COLO829 (cell line): ENCODE measurements at regions not wholly inside any gene's neighbourhood (a gene's known extent, or its start where the extent isn't known, plus 50 kb on each side); places are given as distances from the start of the nearest gene placed in this dataset.

Source experiments
- DNase-seq: peaks from one replicate; pipeline ENCODE4 v3.0.0; 2012; ENCODE audit warnings: low spot score

GRCh38 chr2:129766374-129766993, 213.0 kb upstream of the RAB6C start:
- no peak for DNase-seq

GRCh38 chr2:129767346-129768035, 212.0 kb upstream of the RAB6C start:
- no peak for DNase-seq

GRCh38 chr2:129768036-129768386, 211.5 kb upstream of the RAB6C start:
- DNase-seq, result no peak

- no peak for DNase-seq
These were observed 210.8 kb upstream of the RAB6C start for GRCh38 chr2:129768485-129769184.

- no peak for DNase-seq
These were observed 210.1 kb upstream of the RAB6C start for GRCh38 chr2:129769185-129769991.

GRCh38 chr2:129771418-129772189, 207.9 kb upstream of the RAB6C start:
- DNase-seq, result no peak

- DNase-seq, result no peak
These were observed 207.3 kb upstream of the RAB6C start for GRCh38 chr2:129772190-129772579.

- DNase-seq, result no peak
These were observed 203.4 kb upstream of the RAB6C start for GRCh38 chr2:129775952-129776653.

GRCh38 chr2:129777146-129777545, 202.3 kb upstream of the RAB6C start:
- DNase-seq, result no peak

GRCh38 chr2:129777762-129778583, 201.5 kb upstream of the RAB6C start:
- DNase-seq, result no peak

- DNase-seq, result no peak
These were observed 200.9 kb upstream of the RAB6C start for GRCh38 chr2:129778584-129778877.

GRCh38 chr2:129779783-129780182, 199.7 kb upstream of the RAB6C start:
- no peak for DNase-seq

GRCh38 chr2:129780316-129781270, 198.9 kb upstream of the RAB6C start:
- no peak for DNase-seq

GRCh38 chr2:129781749-129782632, 197.5 kb upstream of the RAB6C start:
- DNase-seq, result no peak

- DNase-seq, result no peak
These were observed 196.9 kb upstream of the RAB6C start for GRCh38 chr2:129782633-129782990.

- DNase-seq, result no peak
These were observed 195.0 kb upstream of the RAB6C start for GRCh38 chr2:129784486-129784885.

GRCh38 chr2:129791712-129792111, 187.8 kb upstream of the RAB6C start:
- DNase-seq, result no peak

GRCh38 chr2:129793431-129793902, 186.0 kb upstream of the RAB6C start:
- no peak for DNase-seq
